ENCODE measurements at regions not wholly inside any gene's neighbourhood (a gene's known extent, or its start where the extent isn't known, plus 50 kb on each side); places are given as distances from the start of the nearest gene placed in this dataset.

DNA sequence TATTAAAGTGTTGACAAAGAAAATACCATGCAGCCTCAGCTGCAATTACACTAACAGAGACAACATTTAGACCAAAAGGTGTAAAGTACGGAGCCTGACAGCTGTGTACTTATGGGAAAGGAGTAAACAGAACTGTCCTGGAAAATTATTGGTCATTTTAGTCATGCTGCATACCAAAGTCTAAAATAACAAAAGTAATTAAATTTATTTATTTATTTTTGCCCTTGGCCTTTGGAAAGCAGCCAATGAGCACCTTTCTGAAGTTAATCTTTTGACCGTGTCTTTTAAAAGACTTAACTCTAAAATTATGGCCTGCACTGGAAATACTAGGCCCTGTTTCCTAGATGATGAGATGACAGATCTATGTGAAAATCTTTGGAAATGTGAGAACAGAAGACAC lies 597.6 kb downstream of the NXPH1 start:
- Histone ChIP-seq H3K27me3 (ENCODE audit: insufficient read depth, low read depth, low read length) (no peaks in the 10 kb centered on the region), H3K9me2 (ENCODE audit: insufficient read depth, low read length) (no peaks in the 10 kb centered on the region), H4K20me1 (ENCODE audit: insufficient read depth) (no peaks in the 10 kb centered on the region), H3K9me3 (ENCODE audit: low read length) (no peaks in the 10 kb centered on the region), H2AFZ (ENCODE audit: low read depth, low read length) (no peak overlapping the region), H3K4me2 (ENCODE audit: low read length) (no peak overlapping the region), H3K27ac (ENCODE audit: low read length) (no peak overlapping the region), H3K4me3 (ENCODE audit: low read length) (no peak overlapping the region), H3K36me3 (ENCODE audit: insufficient read depth, low read length) (no peaks in the 10 kb centered on the region), H3K9ac (ENCODE audit: low read length) (no peak overlapping the region), H3F3A (ENCODE audit: insufficient read depth, low read length, poor library complexity, severe bottlenecking) (no peaks in the 10 kb centered on the region), H3K79me2 (replicated peaks; ENCODE audit: insufficient read depth, low read length) (no peaks in the 10 kb centered on the region)
- TF ChIP-seq POLR2AphosphoS5 (IDR thresholded peaks at IDR 0.05) (no peak), CTCF (IDR thresholded peaks at IDR 0.05; ENCODE audit: poor library complexity, severe bottlenecking) (no peak)
- TF ChIP-seq, protein P1, sequence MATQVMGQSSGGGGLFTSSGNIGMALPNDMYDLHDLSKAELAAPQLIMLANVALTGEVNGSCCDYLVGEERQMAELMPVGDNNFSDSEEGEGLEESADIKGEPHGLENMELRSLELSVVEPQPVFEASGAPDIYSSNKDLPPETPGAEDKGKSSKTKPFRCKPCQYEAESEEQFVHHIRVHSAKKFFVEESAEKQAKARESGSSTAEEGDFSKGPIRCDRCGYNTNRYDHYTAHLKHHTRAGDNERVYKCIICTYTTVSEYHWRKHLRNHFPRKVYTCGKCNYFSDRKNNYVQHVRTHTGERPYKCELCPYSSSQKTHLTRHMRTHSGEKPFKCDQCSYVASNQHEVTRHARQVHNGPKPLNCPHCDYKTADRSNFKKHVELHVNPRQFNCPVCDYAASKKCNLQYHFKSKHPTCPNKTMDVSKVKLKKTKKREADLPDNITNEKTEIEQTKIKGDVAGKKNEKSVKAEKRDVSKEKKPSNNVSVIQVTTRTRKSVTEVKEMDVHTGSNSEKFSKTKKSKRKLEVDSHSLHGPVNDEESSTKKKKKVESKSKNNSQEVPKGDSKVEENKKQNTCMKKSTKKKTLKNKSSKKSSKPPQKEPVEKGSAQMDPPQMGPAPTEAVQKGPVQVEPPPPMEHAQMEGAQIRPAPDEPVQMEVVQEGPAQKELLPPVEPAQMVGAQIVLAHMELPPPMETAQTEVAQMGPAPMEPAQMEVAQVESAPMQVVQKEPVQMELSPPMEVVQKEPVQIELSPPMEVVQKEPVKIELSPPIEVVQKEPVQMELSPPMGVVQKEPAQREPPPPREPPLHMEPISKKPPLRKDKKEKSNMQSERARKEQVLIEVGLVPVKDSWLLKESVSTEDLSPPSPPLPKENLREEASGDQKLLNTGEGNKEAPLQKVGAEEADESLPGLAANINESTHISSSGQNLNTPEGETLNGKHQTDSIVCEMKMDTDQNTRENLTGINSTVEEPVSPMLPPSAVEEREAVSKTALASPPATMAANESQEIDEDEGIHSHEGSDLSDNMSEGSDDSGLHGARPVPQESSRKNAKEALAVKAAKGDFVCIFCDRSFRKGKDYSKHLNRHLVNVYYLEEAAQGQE (IDR thresholded peaks at IDR 0.05; ENCODE audit: borderline replicate concordance): no peak

DNA sequence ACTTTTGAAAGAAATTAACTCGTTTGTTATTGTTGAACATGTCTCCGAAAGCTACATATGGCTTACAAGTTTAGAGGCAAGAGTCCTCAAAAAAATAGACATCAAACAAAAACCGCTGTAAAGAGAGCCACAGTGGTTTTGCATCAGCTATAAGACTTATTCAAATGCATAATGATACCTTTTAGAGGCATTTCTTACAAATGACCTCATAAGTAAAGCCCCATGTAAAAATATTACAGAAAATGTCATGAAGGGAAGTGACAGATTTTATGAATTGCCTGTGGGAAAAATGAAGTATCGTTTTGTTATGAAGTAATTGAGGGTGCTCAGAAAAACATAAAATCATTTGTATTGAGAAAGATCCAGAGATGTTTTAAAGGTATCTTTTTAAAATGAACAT lies 598.0 kb downstream of the NXPH1 start:
- TF ChIP-seq SMC3 (conservative IDR thresholded peaks at IDR 0.05; ENCODE audit: poor library complexity): no peak
- TF ChIP-seq RAD21 (conservative IDR thresholded peaks at IDR 0.05): no peak
- TF ChIP-seq EP300 (conservative IDR thresholded peaks at IDR 0.05; ENCODE audit: poor library complexity, severe bottlenecking): no peak
- no peak for TF ChIP-seq MXI1 (conservative IDR thresholded peaks at IDR 0.05; ENCODE audit: poor library complexity, severe bottlenecking)
- TF ChIP-seq CTCF (IDR thresholded peaks at IDR 0.05; ENCODE audit: poor library complexity, severe bottlenecking): no peak
- TF ChIP-seq EZH2 (IDR thresholded peaks at IDR 0.05; ENCODE audit: borderline replicate concordance, insufficient read depth, low read length, poor library complexity, severe bottlenecking): no peak
- no peak for TF ChIP-seq POLR2AphosphoS5 (IDR thresholded peaks at IDR 0.05)
- TF ChIP-seq TAF1 (IDR thresholded peaks at IDR 0.05; ENCODE audit: low read depth): no peak
- TF ChIP-seq, protein P1 (IDR thresholded peaks at IDR 0.05; ENCODE audit: borderline replicate concordance): no peak
- Histone ChIP-seq H3K9me2 (ENCODE audit: insufficient read depth, low read length) (no peaks in the 10 kb centered on the region), H3K36me3 (ENCODE audit: insufficient read depth, low read length) (no peaks in the 10 kb centered on the region), H3F3A (ENCODE audit: insufficient read depth, low read length, poor library complexity, severe bottlenecking) (no peaks in the 10 kb centered on the region), H3K9ac (ENCODE audit: low read length) (no peak overlapping the region), H3K27me3 (ENCODE audit: insufficient read depth, low read depth, low read length) (no peaks in the 10 kb centered on the region), H3K79me2 (replicated peaks; ENCODE audit: insufficient read depth, low read length) (no peaks in the 10 kb centered on the region), H3K4me2 (ENCODE audit: low read length) (no peak overlapping the region), H3K9me3 (ENCODE audit: low read length) (no peaks in the 10 kb centered on the region), H3K4me3 (ENCODE audit: low read length) (no peak overlapping the region), H3K27ac (ENCODE audit: low read length) (no peak overlapping the region), H2AFZ (ENCODE audit: low read depth, low read length) (no peak overlapping the region), H4K20me1 (ENCODE audit: insufficient read depth) (no peaks in the 10 kb centered on the region)

Data from neural cell (in vitro differentiated cells).